ENCODE measurements at regions not wholly inside any gene's neighbourhood (a gene's known extent, or its start where the extent isn't known, plus 50 kb on each side); places are given as distances from the start of the nearest gene placed in this dataset.

DNA sequence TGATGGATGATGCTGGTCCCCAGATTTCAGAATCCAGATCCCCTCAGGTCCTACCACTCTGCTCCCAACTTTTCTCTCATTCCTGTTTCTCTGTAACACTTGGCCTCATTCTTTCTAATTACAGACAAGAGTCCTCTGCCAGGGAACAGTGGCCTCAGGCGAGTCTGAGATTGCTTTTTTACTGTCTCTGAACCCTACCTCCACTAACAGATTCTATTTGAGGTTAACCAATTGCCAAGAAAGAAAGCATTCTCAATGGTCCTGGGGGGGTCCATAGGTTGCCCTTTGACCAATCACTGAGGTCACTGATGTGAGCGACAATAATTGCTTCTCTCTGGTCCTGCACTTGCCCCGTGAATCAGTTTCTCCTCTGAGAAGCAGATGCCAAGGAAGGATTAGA, 145.2 kb upstream of the TMEM108 start:
- DNase-seq = no peak

DNA sequence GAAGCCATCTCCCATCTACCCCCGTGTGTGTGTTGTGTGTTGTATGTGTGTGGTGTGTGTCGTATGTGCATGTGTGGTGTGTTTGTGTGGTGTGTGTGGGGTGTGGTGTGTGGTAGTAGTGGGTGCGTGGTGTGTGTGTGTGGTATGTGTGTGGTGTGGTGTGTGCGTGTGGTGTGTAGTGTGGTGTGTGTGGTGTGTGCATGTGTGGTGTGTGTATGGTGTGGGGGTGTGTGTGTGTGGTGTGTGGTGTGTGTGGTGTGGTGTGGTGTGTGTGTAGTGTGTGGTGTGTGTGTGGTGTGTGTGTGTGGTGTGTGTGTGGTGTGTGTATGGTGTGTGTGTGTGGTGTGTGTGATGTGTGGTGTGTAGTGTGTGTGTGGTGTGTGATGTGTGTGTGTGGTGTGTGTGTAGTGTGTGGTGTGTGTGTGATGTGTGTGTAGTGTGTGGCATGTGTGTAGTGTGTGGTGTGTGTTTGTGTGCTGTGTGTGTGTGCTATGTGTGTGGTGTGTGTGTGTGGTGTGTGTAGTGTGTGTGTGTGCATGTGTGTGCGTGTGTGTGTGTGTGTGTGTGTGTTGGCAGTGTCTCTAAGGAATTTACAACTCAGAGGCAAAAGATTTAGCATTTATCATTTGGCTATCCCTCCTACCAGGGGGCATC, 156.3 kb upstream of the TMEM108 start:
- no peak for DNase-seq

DNA sequence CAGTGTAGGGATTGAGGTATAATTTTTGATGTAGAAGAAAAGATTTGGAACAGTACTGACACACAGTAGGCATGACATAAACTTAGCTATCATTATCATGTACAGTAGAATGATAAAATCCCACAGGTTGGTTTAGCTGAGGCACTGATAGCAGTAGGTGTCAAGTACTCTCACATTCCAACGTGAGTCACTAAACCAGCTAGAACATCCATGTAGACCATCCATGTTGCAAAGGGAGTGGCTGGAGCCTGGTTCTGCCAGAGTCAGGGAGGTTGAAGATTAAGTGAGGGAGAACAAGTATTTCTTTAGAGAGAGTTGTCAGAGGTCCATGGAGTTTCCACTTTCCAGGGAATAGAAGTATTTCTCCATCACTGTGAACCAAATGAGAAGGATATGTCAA, 157.2 kb upstream of the TMEM108 start:
- DNase-seq = no peak

DNA sequence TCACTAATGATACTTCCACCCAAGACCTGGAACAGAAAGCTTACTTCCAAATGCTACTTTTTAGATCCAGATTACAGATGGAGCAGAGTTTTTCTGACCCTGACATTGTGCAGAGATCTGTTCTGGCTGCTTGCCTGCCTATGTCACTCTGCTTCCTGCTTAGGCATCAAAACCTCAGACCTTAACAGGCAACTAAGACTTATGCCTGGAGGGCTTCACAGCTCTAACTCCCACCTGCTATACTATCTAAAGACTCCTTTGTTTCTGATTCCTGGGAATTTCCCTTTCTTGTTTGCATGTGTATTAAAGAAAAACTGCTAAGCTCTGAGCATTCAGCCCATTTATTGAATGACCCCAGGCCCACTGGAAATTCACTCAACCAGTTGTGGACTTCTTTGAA, 157.4 kb upstream of the NPHP3 start:
- DNase-seq = no peak

DNA sequence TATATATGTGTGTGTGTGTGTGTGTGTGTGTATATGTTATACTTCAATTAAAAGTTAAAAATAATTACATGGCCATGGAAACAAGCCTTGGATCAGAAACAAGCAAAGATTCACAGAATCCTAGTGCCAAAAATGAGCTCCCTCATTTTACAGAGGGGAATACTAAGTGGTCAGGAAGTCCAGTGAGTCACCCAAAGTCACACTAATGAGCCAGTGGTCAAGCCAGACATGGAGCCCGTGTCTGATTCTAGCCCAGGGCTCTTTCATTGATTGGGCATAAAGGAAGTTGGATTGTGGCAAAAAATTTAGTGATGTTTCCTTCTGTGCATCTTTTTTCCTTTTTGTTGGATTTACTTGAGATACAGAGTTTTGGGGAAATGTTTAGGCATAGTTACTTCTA, 152.5 kb upstream of the NPHP3 start:
- no peak for DNase-seq

DNA sequence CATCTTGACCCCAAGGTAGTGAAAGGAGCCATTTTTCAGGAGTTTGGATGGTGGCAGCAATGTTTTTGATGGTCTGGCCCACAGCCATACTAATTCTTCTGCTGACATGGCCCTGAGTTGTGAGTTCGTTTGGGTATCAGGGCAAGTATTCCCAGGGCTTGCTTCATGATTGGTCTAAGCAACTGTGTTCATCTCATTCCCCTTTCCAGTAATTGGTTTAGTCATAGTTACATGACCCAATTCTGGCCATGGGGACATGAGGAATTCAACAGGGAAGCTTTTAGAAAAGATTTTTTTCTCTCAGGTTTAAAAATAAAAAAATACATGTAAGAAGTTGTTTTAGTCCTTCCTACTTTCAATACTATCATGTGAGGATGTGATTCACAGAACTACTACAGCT, 150.5 kb upstream of the NPHP3 start:
- DNase-seq = no peak

DNA sequence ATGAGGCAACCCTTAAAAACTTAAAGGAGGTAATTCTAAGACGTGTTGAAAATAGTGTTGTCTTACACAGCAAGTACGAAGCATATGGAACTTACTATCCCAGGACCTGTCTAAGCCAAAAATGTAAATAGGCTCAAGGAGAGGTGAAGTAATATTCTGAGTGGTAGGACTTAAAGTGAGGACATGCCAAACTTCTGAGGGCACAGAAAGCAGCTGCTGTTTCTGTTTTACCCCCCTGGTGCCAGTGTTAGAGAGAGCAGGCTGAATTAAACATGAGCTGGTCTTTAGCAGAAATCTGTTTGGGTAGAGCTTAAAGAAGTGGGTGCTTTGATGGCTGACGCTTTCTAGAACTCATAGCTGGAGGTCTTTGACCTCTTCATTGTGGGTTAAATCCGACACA, 149.7 kb upstream of the NPHP3 start:
- no peak for DNase-seq

DNA sequence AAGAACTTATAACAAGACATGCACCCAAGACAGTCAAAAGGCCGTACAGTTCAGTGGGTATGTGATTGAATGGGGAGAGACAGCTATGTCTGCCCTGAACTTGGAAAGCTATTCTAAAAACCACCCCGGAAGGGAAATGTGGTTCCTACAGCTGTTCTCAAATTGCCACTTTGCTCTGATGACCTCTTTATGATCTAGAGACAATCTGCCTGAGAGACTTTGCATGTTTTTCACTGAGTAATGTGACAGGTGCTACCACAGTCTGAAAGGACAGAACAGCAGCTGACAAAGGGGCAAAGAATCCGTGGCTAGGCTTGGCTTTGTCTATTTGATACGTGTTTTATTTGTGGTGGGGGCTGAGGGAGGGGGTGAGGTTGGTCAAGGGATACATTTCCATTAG, 148.3 kb upstream of the NPHP3 start:
- DNase-seq = no peak

DNA sequence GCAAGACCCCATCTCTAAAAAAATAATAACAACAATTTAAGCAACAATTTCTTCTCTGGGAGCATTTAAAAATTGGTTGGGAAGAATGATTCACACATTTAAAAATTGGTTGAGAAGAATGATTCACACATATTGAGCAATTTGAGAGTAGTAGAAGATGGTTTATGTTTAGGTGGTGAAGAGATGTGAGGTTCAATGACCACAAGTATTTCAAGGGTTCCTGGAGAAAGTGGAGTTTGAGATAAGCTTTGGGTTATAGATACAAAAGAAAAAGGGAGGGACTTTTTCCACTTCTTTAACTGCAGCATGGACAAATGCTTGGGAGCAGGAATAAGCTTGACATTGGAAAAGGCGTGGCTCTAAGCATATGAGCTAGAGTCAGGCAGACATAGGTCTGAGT, 145.7 kb upstream of the NPHP3 start:
- DNase-seq = no peak

DNA sequence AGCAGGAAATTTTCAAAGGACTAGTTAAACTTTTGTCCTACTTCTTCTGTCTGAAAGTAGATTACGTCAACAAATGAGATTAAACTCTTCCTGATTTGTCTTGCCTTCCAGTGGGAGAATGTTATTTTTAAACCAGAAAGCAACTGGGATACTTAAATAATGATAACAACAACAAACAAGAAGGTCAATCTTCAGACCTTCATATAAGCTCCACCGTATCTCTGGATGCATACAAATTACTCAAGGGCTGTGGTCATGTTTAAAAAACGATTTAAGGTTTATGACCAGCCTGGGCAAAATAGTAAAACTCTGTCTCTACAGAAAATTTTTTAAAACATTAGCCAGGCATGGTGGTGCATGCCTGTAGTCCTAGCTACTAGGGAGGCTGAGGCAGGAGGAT, 145.3 kb upstream of the NPHP3 start:
- DNase-seq = no peak

DNA sequence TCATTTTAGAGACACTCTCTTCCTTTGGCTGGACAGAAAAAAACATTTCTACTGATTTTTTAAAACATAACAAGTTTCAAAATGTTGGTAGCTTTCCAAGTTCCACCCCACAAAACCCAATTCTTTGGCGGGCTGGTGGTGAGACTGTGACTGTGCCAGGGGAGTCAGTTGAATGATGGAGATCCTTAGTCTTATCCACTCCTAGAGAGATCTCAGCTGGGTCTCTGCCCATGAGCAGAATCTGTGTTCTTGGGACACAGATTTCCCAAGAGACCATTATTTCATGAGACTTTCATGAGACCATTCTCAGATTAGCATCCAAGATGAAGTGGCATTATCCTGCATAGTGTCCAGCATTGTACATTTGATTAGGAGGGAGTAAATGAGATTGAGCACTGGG, 135.1 kb upstream of the NPHP3 start:
- no peak for DNase-seq

DNA sequence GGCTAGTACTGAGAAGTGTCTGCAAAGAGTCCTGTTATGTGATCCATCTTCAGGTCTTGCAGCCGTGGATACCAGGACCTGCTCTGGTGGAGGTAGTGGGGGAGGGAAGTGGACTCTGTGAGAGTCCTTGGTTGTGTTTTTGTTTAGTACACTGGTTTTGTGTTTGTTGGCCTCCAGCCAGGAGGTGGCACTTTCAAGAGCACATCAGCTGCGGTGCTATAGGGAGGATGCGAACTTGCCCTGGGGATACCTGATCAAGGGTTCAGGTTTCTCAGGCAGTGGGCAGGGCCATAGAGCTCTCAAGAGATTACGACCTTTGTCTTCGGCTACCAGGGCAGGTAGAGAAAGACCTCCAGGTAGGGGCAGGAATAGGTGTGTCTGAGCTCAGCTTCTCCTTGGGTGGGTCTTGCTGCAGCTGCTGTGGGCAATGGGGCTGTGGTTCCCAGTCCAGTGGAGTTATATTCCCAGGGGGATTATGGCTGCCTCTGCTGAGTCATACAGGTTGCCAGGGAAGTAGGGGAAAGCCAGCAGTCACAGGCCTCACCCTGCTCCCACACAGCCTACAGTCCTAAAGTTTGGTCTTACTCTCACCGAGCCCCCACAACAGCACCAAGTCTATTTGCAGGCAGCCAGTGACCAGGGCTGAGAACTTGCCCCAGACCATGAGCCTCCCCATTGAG, 132.8 kb upstream of the NPHP3 start:
- no peak for DNase-seq

DNA sequence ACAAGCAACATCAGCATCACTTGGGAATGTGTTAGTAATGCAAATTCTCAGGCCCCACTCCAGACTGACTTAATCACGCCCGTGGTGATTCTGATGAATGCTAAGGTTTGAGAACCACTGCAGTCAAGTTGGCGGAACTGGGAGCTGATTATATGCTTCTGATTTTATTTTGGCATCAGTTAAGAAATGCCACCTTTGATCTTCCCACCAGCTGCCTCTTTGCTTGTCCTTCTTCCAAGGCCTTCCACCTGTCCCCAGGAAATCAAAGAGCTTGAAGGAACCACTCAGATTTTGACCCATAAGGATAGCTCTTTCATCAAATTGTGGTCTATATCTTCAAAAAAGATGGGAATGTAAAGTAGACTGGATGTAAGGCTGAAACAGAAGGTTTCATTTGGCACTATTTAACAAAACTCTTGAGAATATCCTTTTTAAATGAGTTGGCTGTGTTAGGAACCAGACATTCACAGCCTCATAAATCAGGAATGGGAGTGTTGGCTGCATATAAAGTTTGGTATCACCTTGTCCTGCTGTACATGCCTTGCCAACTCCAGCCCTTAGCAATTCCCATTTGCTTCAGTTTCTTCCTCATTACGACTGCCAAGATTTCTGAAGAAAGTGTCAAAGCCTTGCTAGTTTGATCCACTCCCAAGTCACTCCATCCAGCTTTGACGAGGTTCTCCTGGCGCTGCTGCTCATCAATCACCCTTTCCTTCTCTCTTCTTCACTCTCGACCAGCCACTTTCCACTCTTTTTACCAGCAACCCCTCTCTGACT, 125.8 kb upstream of the NPHP3 start:
- DNase-seq = no peak

DNA sequence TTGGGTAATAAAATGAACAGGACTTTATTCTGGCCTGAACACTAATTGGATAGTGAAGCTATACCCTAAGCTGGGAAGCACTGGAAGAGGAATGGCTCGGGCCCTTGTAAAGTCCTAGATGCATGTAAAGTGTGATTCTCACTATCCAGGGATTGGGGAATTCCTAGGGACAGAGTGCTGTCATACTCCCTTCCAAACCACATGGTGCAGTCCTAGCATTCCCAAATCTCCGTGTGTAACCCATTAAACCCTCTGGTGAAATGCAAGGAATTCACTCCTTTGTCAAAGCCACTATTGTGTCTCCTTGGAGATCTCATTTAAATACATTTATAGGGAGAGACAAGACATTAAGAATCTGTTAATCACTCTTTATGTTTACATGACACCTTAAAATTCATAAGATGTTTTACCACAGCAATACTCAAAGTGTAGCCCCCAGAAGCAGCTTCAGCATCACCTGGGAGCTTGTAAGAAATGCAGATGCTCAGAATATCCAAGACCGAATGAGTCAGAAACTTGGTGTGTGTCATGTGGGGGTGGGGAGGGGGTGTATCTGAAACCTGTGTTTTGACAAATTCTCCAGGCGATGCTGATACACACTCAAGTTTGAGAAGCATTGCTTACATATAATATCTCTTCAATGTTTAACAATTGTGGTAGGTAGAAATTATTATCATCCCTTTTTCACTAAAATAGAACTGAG, 121.8 kb upstream of the NPHP3 start:
- DNase-seq = no peak

DNA sequence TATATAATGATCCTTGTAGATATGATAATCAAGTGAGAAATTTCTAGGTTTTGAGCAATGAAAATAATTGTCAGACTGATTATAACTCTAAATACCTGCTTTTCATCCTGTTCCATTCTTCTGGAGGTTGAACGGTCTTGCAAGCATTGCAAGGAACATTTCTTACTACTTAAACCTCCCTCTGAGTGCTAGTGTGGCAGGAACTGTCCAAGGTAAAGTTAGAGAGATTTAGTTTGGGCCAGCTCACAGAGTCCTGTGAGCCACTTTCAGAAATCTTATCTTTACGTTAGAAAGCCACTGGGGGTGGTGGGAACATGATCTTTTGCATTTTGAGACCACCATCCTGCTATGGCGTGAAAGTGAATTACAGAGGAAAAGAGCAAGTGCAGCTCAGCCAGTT, 121.1 kb upstream of the NPHP3 start:
- DNase-seq = no peak

DNA sequence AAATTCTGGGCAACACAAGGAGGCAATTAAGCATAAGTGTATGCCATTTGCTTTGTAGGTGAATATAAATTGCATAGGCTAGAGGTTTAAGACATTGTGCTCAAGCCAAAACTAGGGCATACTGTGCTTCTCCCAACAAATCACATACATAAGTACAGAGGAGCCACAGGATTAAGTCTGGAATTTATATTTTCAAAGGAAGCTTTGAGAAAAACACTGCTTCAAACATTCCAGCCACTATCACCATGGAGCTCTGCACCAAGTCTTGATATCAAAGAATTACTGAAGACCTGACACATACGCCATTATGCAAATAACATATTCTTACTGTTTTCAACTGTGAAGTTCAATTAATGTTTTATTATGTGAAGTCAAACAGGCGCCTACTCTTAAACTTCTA, 119.4 kb upstream of the NPHP3 start:
- no peak for DNase-seq

DNA sequence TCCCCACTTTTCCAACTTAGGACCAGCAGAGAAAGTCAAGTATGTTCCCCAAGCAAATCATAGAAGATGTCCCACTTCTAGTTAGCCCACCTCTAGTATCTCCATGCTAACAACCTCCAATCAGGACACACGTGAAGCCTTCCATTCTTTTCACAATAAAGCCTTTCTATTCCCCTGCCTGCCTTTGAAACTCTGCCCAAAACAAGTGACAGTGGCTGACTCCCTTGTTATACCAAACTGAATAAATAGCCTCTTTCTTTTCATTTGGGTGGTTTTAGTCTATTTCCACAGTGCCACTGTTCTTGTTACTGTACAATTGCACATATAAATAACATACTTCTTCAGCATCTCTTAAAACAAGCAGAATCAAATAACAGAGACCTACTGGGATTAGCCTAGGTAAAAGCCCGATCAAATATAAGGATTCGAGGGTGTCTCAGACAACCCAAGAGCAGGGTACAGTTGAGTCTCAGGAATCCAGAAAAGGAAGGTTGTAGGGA, 118.0 kb upstream of the NPHP3 start:
- DNase-seq = no peak

DNA sequence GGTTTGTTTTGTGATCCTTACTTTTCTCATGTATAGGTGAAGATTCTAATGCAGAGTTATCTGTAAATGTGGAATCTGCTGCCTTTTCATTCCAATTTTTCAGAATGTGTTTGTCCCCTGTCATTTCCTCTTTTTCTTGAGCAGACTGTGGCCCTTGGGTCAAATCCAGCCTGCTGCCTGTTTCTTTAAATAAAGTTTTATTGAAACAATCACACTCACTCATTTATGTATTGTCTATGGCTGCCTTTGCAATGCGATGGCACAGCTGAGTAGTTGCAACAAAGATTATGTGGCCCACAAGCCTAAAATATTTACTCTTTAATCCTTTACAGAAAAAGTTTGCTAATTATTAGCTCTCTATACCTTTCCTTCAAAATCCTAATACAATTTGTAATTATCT, 116.3 kb upstream of the NPHP3 start:
- no peak for DNase-seq

DNA sequence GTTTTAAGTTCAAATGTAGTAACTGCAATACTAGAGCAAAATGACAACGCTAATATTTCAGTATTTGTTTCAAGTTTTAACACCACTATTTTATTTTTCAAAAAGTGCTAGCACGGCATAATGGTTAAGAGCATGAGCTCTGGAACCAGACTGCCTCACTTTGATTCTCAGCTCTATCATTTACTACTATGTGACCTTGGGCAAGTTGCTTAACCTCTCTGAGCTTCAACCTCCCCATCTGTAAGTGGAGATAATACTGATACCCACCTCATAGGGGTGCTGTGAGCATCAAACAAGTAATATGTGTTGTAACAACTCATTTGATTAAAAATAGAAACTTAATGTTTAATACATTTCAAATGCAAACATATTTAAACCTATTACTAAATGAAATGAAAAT, 115.4 kb upstream of the NPHP3 start:
- no peak for DNase-seq

DNA sequence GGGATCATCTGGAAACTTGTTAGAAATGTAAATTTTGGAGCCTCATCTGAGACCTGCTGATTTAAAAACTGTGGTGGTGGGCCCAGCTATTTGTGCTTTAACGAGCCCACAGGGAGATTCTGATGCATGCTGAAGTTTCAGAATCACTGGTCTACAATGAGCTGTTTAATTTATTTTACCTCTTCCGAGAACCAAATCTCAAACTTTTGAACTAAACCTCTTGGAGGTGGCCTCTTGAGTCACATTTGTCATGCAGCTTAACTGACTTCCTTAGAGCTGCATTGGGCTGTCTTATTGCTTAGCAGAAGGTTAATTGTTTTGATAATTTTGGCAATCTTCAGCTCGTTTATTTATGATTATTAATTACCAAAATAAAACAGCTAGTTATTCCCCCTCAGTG, 112.1 kb upstream of the NPHP3 start:
- no peak for DNase-seq

DNA sequence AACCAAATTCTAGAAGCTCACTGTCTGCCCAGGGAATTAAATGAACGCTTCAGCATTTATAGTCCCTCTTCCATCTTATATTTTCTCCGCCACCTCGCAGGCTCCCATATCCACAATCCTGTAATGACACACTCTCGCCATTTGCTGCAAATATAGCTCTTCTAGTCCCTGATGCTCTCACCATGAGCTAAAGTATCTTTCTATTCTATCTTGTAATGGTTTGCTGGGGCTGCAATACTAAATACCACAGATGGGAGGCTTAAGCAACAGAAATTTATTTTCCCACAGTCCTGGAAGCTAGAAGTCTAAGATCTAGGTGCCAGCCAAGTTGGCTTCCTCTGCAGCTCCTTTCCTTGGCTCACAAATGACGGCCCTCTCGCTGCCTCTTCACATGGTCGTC, 106.9 kb upstream of the NPHP3 start:
- DNase-seq = no peak

DNA sequence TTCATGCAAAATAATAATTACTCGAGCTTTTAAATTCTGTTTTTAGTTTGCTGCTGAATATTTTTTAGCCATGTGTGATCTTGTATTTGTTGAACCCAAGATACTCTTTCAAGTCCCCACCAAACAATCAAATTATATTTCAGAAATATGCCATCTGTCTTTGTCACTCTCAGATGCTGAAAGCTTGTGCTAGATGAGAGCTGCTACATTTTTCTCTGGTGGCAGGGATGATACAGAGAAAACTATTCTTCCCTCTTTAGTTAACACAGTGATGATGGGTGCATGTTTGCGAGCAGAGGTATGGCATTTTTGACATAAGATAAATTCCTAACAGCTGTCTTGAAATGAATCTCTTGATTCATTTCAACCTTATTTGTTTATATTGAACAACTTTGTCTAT, 100.6 kb upstream of the NPHP3 start:
- no peak for DNase-seq

DNA sequence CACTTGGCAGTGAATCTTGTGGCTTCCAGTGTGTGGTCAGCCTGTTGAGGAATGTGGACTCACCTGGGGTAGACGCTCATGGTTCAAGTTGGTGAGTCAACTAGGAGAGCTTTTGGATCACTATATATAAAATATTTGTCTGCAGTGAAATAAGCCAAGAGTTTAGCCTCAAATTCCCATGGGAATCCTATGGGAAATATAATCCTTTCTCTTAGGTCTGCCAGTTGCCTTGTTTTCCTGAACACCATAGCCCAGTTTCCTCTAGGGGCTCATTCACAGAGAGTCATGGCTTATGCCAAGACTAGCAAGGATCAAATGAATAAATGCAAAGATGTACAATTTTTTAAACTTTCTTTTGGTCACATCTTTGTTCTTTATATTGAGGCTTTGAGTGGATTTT, 100.1 kb upstream of the NPHP3 start:
- DNase-seq = no peak

DNA sequence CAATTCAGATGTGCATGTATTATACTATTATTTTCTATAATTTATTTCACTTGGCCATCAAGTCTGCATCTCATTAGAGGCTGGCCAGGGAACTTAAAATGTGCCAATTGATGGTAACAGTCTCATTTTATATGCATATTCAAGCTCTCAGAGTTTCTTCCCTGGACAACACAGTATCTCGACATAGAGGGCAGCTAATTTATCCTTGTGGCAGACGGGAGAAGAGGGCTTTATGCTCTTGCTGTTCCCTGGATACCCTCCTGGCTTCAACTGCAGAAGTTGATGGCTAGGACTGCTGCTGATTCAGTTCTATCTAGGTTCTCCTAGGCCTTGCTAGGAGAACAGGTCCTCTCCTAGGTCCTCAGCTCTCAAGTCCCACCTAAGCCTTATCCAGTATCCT, 99.1 kb upstream of the NPHP3 start:
- no peak for DNase-seq
